H9 (cell line): ENCODE measurements at regions not wholly inside any gene's neighbourhood (a gene's known extent, or its start where the extent isn't known, plus 50 kb on each side); places are given as distances from the start of the nearest gene placed in this dataset.

ENCODE experiments used
- DNase-seq: peaks from one replicate; pipeline ENCODE4 v3.0.0-alpha.2; 2017
- H2AFZ ChIP-seq: one replicate; pipeline ENCODE4 v1.6.1; 2013; ENCODE audit warnings: mild to moderate bottlenecking, low read length, control low read depth, moderate library complexity
- H2AK5ac ChIP-seq: 2 replicates; pipeline ENCODE4 v1.6.1; 2013; ENCODE audit warnings: low read length, control low read depth, mixed read lengths; ENCODE audit not compliant: insufficient read length
- H2BK120ac ChIP-seq: one replicate; pipeline ENCODE4 v1.6.1; 2013; ENCODE audit warnings: low read depth, mild to moderate bottlenecking, low read length, control low read depth, inconsistent platforms; ENCODE audit not compliant: poor library complexity, severe bottlenecking
- H2BK12ac ChIP-seq: 2 replicates; pipeline ENCODE4 v1.6.1; 2013; ENCODE audit warnings: low read length, control low read depth, mixed read lengths, low read depth; ENCODE audit not compliant: insufficient read length
- H2BK15ac ChIP-seq: 2 replicates; pipeline ENCODE4 v1.6.1; 2013; ENCODE audit warnings: low read depth, low read length, control low read depth
- H2BK20ac ChIP-seq: one replicate; pipeline ENCODE4 v1.6.1; 2013; ENCODE audit warnings: low read depth, mild to moderate bottlenecking, low read length, control low read depth, inconsistent platforms; ENCODE audit not compliant: poor library complexity, severe bottlenecking
- H2BK5ac ChIP-seq: 2 replicates; pipeline ENCODE4 v1.6.1; 2013; ENCODE audit warnings: low read length, control low read depth, mixed read lengths; ENCODE audit not compliant: insufficient read length
- H3K14ac ChIP-seq: 2 replicates; pipeline ENCODE4 v1.6.1; 2013; ENCODE audit warnings: low read length, control low read depth; ENCODE audit not compliant: insufficient read depth
- H3K18ac ChIP-seq: 2 replicates; pipeline ENCODE4 v1.6.1; 2013; ENCODE audit warnings: low read depth, mild to moderate bottlenecking, mixed read lengths, low read length, control low read depth; ENCODE audit not compliant: insufficient read length
- H3K23ac ChIP-seq: 2 replicates; pipeline ENCODE4 v1.6.1; 2013; ENCODE audit warnings: low read length, control low read depth, mixed read lengths, low read depth; ENCODE audit not compliant: insufficient read length
- H3K23me2 ChIP-seq: 2 replicates; pipeline ENCODE4 v1.6.1; 2013; ENCODE audit warnings: low read depth, mild to moderate bottlenecking, mixed read lengths, low read length, control low read depth; ENCODE audit not compliant: insufficient read length, poor library complexity, severe bottlenecking
- H3K27ac ChIP-seq: 2 replicates; pipeline ENCODE4 v1.5.1; 2013; ENCODE audit warnings: low read length, control low read depth, mixed read lengths, low read depth; ENCODE audit not compliant: insufficient read length
- H3K27me3 ChIP-seq: 2 replicates; pipeline ENCODE4 v1.6.1; 2013; ENCODE audit warnings: low read length, control low read depth, inconsistent platforms; ENCODE audit not compliant: insufficient read depth
- H3K4ac ChIP-seq: 2 replicates; pipeline ENCODE4 v1.6.1; 2013; ENCODE audit warnings: low read depth, mild to moderate bottlenecking, control low read depth, inconsistent platforms, low read length, moderate library complexity
- H3K4me1 ChIP-seq: 2 replicates; pipeline ENCODE4 v1.6.1; 2013; ENCODE audit warnings: low read length, control low read depth, inconsistent platforms; ENCODE audit not compliant: insufficient read depth
- H3K4me2 ChIP-seq: 2 replicates; pipeline ENCODE4 v1.6.1; 2013; ENCODE audit warnings: low read length, control low read depth, mixed read lengths; ENCODE audit not compliant: insufficient read length, insufficient read depth
- H3K56ac ChIP-seq: 2 replicates; pipeline ENCODE4 v1.6.1; 2013; ENCODE audit warnings: low read depth, mild to moderate bottlenecking, mixed read lengths, low read length, control low read depth; ENCODE audit not compliant: insufficient read length
- H3K79me1 ChIP-seq: 2 replicates; pipeline ENCODE4 v1.6.1; 2013; ENCODE audit warnings: low read depth, mild to moderate bottlenecking, moderate library complexity, low read length, control low read depth, inconsistent platforms; ENCODE audit not compliant: insufficient read depth, poor library complexity, severe bottlenecking
- H3K79me2 ChIP-seq: 2 replicates; pipeline ENCODE4 v1.6.1; 2013; ENCODE audit warnings: low read length, control low read depth, inconsistent platforms; ENCODE audit not compliant: insufficient read depth
- H3K9ac ChIP-seq: 2 replicates; pipeline ENCODE4 v1.6.1; 2013; ENCODE audit warnings: low read length, control low read depth, mixed read lengths; ENCODE audit not compliant: insufficient read length; ENCODE audit errors: extremely low read depth
- H3K9me3 ChIP-seq: one replicate; pipeline ENCODE4 v1.6.1; 2013; ENCODE audit warnings: low read depth, low read length, inconsistent platforms; ENCODE audit not compliant: control insufficient read depth
- H3T11ph ChIP-seq: one replicate; pipeline ENCODE4 v1.6.1; 2013; ENCODE audit warnings: mild to moderate bottlenecking, low read length, control low read depth, inconsistent platforms
- H4K20me1 ChIP-seq: one replicate; pipeline ENCODE4 v1.6.1; 2013; ENCODE audit not compliant: control insufficient read depth, insufficient read length, insufficient read depth
- H4K5ac ChIP-seq: 2 replicates; pipeline ENCODE4 v1.6.1; 2013; ENCODE audit warnings: low read depth, mild to moderate bottlenecking, mixed read lengths, low read length, control low read depth; ENCODE audit not compliant: insufficient read length
- H4K8ac ChIP-seq: replicated peaks from 2 replicates; pipeline ENCODE4 v1.6.1; 2013; ENCODE audit warnings: low read length, control low read depth, mixed read lengths, low read depth; ENCODE audit not compliant: insufficient read length
- H4K91ac ChIP-seq: 2 replicates; pipeline ENCODE4 v1.6.1; 2013; ENCODE audit warnings: low read depth, mild to moderate bottlenecking, moderate library complexity, mixed read lengths, low read length, control low read depth; ENCODE audit not compliant: insufficient read length
- H3K27ac Mint-ChIP-seq, 3 experiments: 2 replicates in 2 of 3; 3 replicates in 1 of 3; pipeline ENCODE4 v1.8.0; 2020 to 2021; ENCODE audit warnings: mixed read lengths in 3 of 3, mild to moderate bottlenecking in 1 of 3, moderate library complexity in 1 of 3
- H3K27me3 Mint-ChIP-seq: 2 replicates; pipeline ENCODE4 v1.8.0; 2021; ENCODE audit warnings: low read depth, mild to moderate bottlenecking, moderate library complexity, mixed read lengths
- H3K36me3 Mint-ChIP-seq, 3 experiments: 2 replicates in 2 of 3; 3 replicates in 1 of 3; pipeline ENCODE4 v1.8.0; 2020 to 2021; ENCODE audit warnings: low read depth in 3 of 3, mixed read lengths in 3 of 3; ENCODE audit not compliant: insufficient read depth in 1 of 3
- H3K4me1 Mint-ChIP-seq, 2 experiments: 2 replicates each; pipeline ENCODE4 v1.8.0; 2020; ENCODE audit warnings: mixed read lengths in 2 of 2
- H3K4me3 Mint-ChIP-seq, 2 experiments: 2 replicates in 1 of 2; 3 replicates in 1 of 2; pipeline ENCODE4 v1.8.0; 2020 to 2021; ENCODE audit warnings: mild to moderate bottlenecking in 2 of 2, mixed read lengths in 2 of 2, moderate library complexity in 1 of 2
- H3K9me3 Mint-ChIP-seq, 2 experiments: 2 replicates in 1 of 2; 3 replicates in 1 of 2; pipeline ENCODE4 v1.8.0; 2020; ENCODE audit warnings: mild to moderate bottlenecking in 2 of 2, mixed read lengths in 2 of 2, moderate library complexity in 1 of 2
- CTCF ChIP-seq: fragments of 200-600 bp; sonication (generic); conservative IDR thresholded peaks from 3 replicates; pipeline ENCODE4 v1.8.0; 2021; ENCODE audit warnings: antibody characterized with exemption, mild to moderate bottlenecking
- WGBS: extraction: QIAGEN DNeasy Blood & Tissue Kit; methylation state at CpG from one replicate; pipeline ENCODE4 v1.1.7; 2013; ENCODE audit warnings: missing lambda C conversion rate, low lambda C conversion rate, mixed read lengths; ENCODE audit not compliant: insufficient read length; ENCODE audit errors: extremely low coverage; 5-methylcytosine and 5-hydroxymethylcytosine counted together

GRCh38 chr10:55358539-55358938 is 557.5 kb upstream of the PCDH15 start:
- H4K20me1 ChIP-seq = no peaks in the 10 kb centered on the region
- H3K23ac ChIP-seq = no peak overlapping the region
- no peak overlapping the region for H4K5ac ChIP-seq
- no peak overlapping the region for H2BK15ac ChIP-seq
- H3K4me1 Mint-ChIP-seq = no peaks in the 10 kb centered on the region
- H3K9ac ChIP-seq = no peak overlapping the region
- no peaks in the 10 kb centered on the region for H3K4me1 ChIP-seq
- H3K27me3 Mint-ChIP-seq = no peaks in the 10 kb centered on the region
- no peak for TF ChIP-seq CTCF
- no peak overlapping the region for H2AK5ac ChIP-seq
- H2BK5ac ChIP-seq = no peak overlapping the region
- no peak overlapping the region for H3K4ac ChIP-seq
- no peaks in the 10 kb centered on the region for H3K23me2 ChIP-seq
- H2BK120ac ChIP-seq = no peak overlapping the region
- H2AFZ ChIP-seq = no peak overlapping the region
- H3K4me3 Mint-ChIP-seq = no peak overlapping the region
- H3K27ac Mint-ChIP-seq = no peak overlapping the region
- H3K27me3 ChIP-seq = no peaks in the 10 kb centered on the region
- no peak overlapping the region for H2BK12ac ChIP-seq
- no peak overlapping the region for H3K27ac ChIP-seq
- no peak overlapping the region for H3K4me2 ChIP-seq
- H3K56ac ChIP-seq = no peak overlapping the region
- H3T11ph ChIP-seq = no peak overlapping the region
- no peak overlapping the region for H2BK20ac ChIP-seq
- no peak overlapping the region for H3K18ac ChIP-seq
- no peaks in the 10 kb centered on the region for H3K9me3 ChIP-seq
- H3K79me2 ChIP-seq = no peaks in the 10 kb centered on the region
- H3K9me3 Mint-ChIP-seq = no peaks in the 10 kb centered on the region
- H4K91ac ChIP-seq = no peak overlapping the region
- no peak for DNase-seq
- H4K8ac ChIP-seq = no peak overlapping the region
- no peaks in the 10 kb centered on the region for H3K36me3 Mint-ChIP-seq
- H3K14ac ChIP-seq = no peak overlapping the region
- no CpG with 5 or more reads among the region's 2 CpGs for WGBS
- no peaks in the 10 kb centered on the region for H3K79me1 ChIP-seq
